SK-N-SH (cell line): ENCODE measurements at regions not wholly inside any gene's neighbourhood (a gene's known extent, or its start where the extent isn't known, plus 50 kb on each side); places are given as distances from the start of the nearest gene placed in this dataset.

ENCODE experiments used
- CTCF ChIA-PET: fragments of 300-600, 350-600 bp; formaldehyde crosslinking; extraction: SDS; loops from one replicate; lab custom pipeline; 2021; lab: Yijun Ruan, JAX
- POLR2A ChIA-PET: fragments of 350-600 bp; sonication (Branson Sonifier 250); formaldehyde crosslinking; extraction: SDS; loops from one replicate; lab custom pipeline; 2020; ENCODE audit warnings: antibody characterized with exemption, inconsistent platforms; lab: Yijun Ruan, JAX
- DNase-seq: peaks from one replicate; pipeline ENCODE4 v3.0.0; 2012
- H2AFZ ChIP-seq: fragments of 200-600 bp; sonication (generic); 2 replicates; pipeline ENCODE4 v1.8.1; 2016; ENCODE audit warnings: antibody characterized with exemption, mild to moderate bottlenecking, low read depth
- H3F3A ChIP-seq: fragments of 200-600 bp; sonication (generic); replicated peaks from 2 replicates; pipeline ENCODE3; 2016; ENCODE audit warnings: antibody characterized with exemption, mild to moderate bottlenecking; ENCODE audit not compliant: insufficient read depth
- H3K27ac ChIP-seq, 2 experiments: fragments of 200-500 bp in 1 of 2; fragments of 200-600 bp in 1 of 2; sonication (Bioruptor generic) in 1 of 2; sonication (generic), shearing (Covaris generic) in 1 of 2; 2 replicates each; pipeline versions ENCODE4 v1.5.1 to v1.6.1; 2014 to 2016; ENCODE audit warnings: low read depth in 2 of 2, inconsistent platforms in 1 of 2, low read length in 1 of 2, mild to moderate bottlenecking in 1 of 2, mixed read lengths in 1 of 2
- H3K27me3 ChIP-seq: fragments of 200-600 bp; sonication (generic), shearing (Covaris generic); 2 replicates; pipeline ENCODE4 v1.6.1; 2016; ENCODE audit warnings: mixed run types; ENCODE audit not compliant: insufficient read depth
- H3K36me3 ChIP-seq, 2 experiments: fragments of 200-500 bp in 1 of 2; fragments of 200-600 bp in 1 of 2; sonication (Bioruptor generic) in 1 of 2; sonication (generic) in 1 of 2; replicated peaks in 1 of 2; 2 replicates each; pipeline versions ENCODE3 to v1.5.1; 2014 to 2016; ENCODE audit warnings: low read length in 1 of 2, mild to moderate bottlenecking in 1 of 2; ENCODE audit not compliant: insufficient read depth in 2 of 2, control insufficient read depth in 1 of 2
- H3K4me1 ChIP-seq, 2 experiments: fragments of 200-500 bp in 1 of 2; fragments of 200-600 bp in 1 of 2; sonication (Bioruptor generic) in 1 of 2; sonication (generic), shearing (Covaris generic) in 1 of 2; 2 replicates each; pipeline versions ENCODE4 v1.5.1 to v1.6.1; 2014 to 2016; ENCODE audit warnings: low read depth in 1 of 2, low read length in 1 of 2, mixed run types in 1 of 2; ENCODE audit not compliant: insufficient read depth in 2 of 2, control insufficient read depth in 1 of 2
- H3K4me2 ChIP-seq: fragments of 200-600 bp; sonication (generic), shearing (Covaris generic); 2 replicates; pipeline ENCODE4 v1.6.1; 2017; ENCODE audit warnings: mixed run types
- H3K4me3 ChIP-seq, 2 experiments: fragments of 200-500 bp in 1 of 2; fragments of 200-600 bp in 1 of 2; sonication (Bioruptor generic) in 1 of 2; sonication (generic), shearing (Covaris generic) in 1 of 2; 2 replicates each; pipeline versions ENCODE4 v1.5.1 to v1.8.1; 2014 to 2016; ENCODE audit warnings: low read depth in 2 of 2, inconsistent platforms in 1 of 2, low read length in 1 of 2, mild to moderate bottlenecking in 1 of 2, mixed read lengths in 1 of 2, moderate library complexity in 1 of 2
- H3K79me2 ChIP-seq: fragments of 200-600 bp; sonication (generic); 2 replicates; pipeline ENCODE4 v1.8.1; 2017; ENCODE audit warnings: mild to moderate bottlenecking; ENCODE audit not compliant: insufficient read depth
- H3K9ac ChIP-seq: fragments of 200-600 bp; sonication (generic); 2 replicates; pipeline ENCODE4 v1.6.1; 2017; ENCODE audit warnings: mixed run types
- H3K9me2 ChIP-seq: fragments of 200-600 bp; sonication (generic); 2 replicates; pipeline ENCODE4 v1.6.1; 2017; ENCODE audit warnings: mixed run types
- H3K9me3 ChIP-seq: fragments of 200-600 bp; sonication (generic); 2 replicates; pipeline ENCODE4 v1.6.1; 2017; ENCODE audit warnings: mixed run types, mild to moderate bottlenecking, moderate library complexity
- H4K20me1 ChIP-seq: fragments of 200-600 bp; sonication (generic); 2 replicates; pipeline ENCODE4 v1.6.1; 2017; ENCODE audit warnings: mild to moderate bottlenecking, mixed run types; ENCODE audit not compliant: insufficient read depth
- ELF1 ChIP-seq: IDR thresholded peaks from 2 replicates; pipeline ENCODE4 v1.4.0; 2012
- FOXM1 ChIP-seq: IDR thresholded peaks from 2 replicates; pipeline ENCODE4 v1.4.0; 2012; ENCODE audit warnings: low read depth, mild to moderate bottlenecking
- JUND ChIP-seq: IDR thresholded peaks from 2 replicates; pipeline ENCODE4 v1.4.0; 2012
- MXI1 ChIP-seq: IDR thresholded peaks from 2 replicates; pipeline ENCODE4 v1.6.1; 2012; ENCODE audit warnings: mild to moderate bottlenecking, low read depth, low read length, improper control_type of control experiment
- NFIC ChIP-seq: IDR thresholded peaks from 2 replicates; pipeline ENCODE4 v1.4.0; 2012; ENCODE audit warnings: borderline replicate concordance
- RCOR1 ChIP-seq: fragments of 150-350 bp; IDR thresholded peaks from 2 replicates; pipeline ENCODE4 v1.6.1; 2017; ENCODE audit warnings: antibody characterized with exemption, low read length
- RFX5 ChIP-seq: IDR thresholded peaks from 2 replicates; pipeline ENCODE4 v1.6.1; 2012; ENCODE audit warnings: mild to moderate bottlenecking, improper control_type of control experiment, low read length
- SMC3 ChIP-seq: IDR thresholded peaks from 2 replicates; pipeline ENCODE4 v1.6.1; 2012; ENCODE audit warnings: low read depth, low read length, improper control_type of control experiment
- TAF1 ChIP-seq: IDR thresholded peaks from 2 replicates; pipeline ENCODE4 v1.6.1; 2012; ENCODE audit warnings: low read depth, mild to moderate bottlenecking, low read length, moderate library complexity, borderline replicate concordance
- TEAD4 ChIP-seq: IDR thresholded peaks from 2 replicates; pipeline ENCODE4 v1.4.0; 2012; ENCODE audit warnings: mild to moderate bottlenecking, borderline replicate concordance; ENCODE audit not compliant: insufficient read depth
- YY1 ChIP-seq: IDR thresholded peaks from 2 replicates; pipeline ENCODE4 v1.4.0; 2012; ENCODE audit warnings: low read depth, mild to moderate bottlenecking
- WGBS: methylation state at CpG from one replicate; pipeline ENCODE4 v1.1.6; 2017; ENCODE audit warnings: low lambda C conversion rate; 5-methylcytosine and 5-hydroxymethylcytosine counted together
- TF ChIP-seq, protein P1 (sequence below): fragments of 150-350 bp; IDR thresholded peaks from 2 replicates; pipeline ENCODE4 v1.6.1; 2017; ENCODE audit warnings: antibody characterized with exemption, low read length, low read depth, borderline replicate concordance
- TF ChIP-seq, protein P2 (sequence below): fragments of 150-350 bp; IDR thresholded peaks from 2 replicates; pipeline ENCODE4 v1.6.1; 2016; ENCODE audit warnings: mild to moderate bottlenecking, low read depth, low read length
- TF ChIP-seq, protein P3 (sequence below): IDR thresholded peaks from 2 replicates; pipeline ENCODE4 v1.6.1; 2012; ENCODE audit warnings: mild to moderate bottlenecking, low read depth, low read length, moderate library complexity

DNA sequence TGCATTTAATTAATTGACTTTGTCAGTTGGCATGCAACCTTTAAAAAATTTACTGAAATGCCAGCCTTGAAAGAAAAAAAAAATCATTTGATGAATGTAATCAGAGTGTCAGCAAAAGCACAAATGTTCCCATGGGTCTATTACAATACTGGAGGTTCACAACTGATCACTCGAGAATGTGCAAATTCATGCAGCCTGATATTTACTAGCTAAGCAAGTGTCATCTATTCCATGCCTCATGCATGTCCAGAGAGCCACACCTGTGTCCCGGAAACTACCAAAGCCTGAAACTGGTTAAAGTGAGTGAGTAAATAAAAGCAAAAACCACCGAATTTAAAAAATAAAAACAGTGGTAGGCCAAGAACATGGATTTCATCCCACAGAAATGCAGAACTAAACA lies 415.3 kb upstream of the ID2 start:
- Histone ChIP-seq H3K9ac (no peak overlapping the region), H3K9me2 (no peaks in the 10 kb centered on the region), H2AFZ (no peak overlapping the region), H4K20me1 (no peaks in the 10 kb centered on the region), H3K79me2 (no peaks in the 10 kb centered on the region), H3K4me2 (no peak overlapping the region), H3K4me3 (no peak overlapping the region), H3F3A (no peaks in the 10 kb centered on the region), H3K27me3 (no peaks in the 10 kb centered on the region), H3K27ac (no peak overlapping the region), H3K36me3 (no peaks in the 10 kb centered on the region), H3K4me1 (peaks cover 0 to 9% of the 10 kb centered on the region in 2 experiments; a peak in 2 of 4 replicates), H3K9me3 (no peaks in the 10 kb centered on the region)
- CTCF ChIA-PET, result interaction anchor here (1.0 to 1.5 kb wide), 3 partner anchors 16 to 426 kb away, joined by 3 to 4 read pairs (median 4); no protein-coding TSS in a partner anchor
- DNase-seq, result no peak
- 65% methylated on average over 3 of the region's 3 CpGs for WGBS
- TF ChIP-seq, protein P1, sequence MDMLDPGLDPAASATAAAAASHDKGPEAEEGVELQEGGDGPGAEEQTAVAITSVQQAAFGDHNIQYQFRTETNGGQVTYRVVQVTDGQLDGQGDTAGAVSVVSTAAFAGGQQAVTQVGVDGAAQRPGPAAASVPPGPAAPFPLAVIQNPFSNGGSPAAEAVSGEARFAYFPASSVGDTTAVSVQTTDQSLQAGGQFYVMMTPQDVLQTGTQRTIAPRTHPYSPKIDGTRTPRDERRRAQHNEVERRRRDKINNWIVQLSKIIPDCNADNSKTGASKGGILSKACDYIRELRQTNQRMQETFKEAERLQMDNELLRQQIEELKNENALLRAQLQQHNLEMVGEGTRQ, result no peak
- TF ChIP-seq JUND (no peak), RCOR1 (no peak), NFIC (no peak), TAF1 (no peak)
- TF ChIP-seq, protein P2, sequence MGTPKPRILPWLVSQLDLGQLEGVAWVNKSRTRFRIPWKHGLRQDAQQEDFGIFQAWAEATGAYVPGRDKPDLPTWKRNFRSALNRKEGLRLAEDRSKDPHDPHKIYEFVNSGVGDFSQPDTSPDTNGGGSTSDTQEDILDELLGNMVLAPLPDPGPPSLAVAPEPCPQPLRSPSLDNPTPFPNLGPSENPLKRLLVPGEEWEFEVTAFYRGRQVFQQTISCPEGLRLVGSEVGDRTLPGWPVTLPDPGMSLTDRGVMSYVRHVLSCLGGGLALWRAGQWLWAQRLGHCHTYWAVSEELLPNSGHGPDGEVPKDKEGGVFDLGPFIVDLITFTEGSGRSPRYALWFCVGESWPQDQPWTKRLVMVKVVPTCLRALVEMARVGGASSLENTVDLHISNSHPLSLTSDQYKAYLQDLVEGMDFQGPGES, result no peak
- POLR2A ChIA-PET, result interaction anchor here (0.6 kb wide), 1 partner anchor 9 kb away, joined by 3 read pairs; no protein-coding TSS in a partner anchor

DNA sequence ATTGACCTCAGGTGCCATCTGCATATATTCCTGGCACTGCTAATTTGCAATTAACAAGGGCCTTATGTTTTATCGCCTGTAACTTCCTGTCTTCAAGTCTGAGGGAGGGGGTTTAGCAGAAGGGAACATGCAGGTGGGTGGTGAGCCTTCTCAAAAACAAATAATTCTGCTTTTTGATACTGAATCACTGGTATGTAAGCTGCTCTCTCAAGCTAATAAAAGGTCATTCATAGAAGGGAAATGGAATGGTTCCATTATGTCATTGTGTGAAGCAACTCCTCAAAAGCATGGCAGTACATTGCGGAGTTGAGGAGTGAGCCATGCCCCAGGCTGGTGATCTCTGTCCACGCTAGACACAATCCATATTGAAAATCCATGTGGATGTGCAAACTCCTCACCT lies 414.8 kb upstream of the ID2 start:
- H3K4me3 ChIP-seq, result no peak overlapping the region
- H3K4me1 ChIP-seq, result peaks cover 0 to 9% of the 10 kb centered on the region in 2 experiments; a peak in 1 of 4 replicates
- no peaks in the 10 kb centered on the region for H3K36me3 ChIP-seq
- TF ChIP-seq, protein P3, sequence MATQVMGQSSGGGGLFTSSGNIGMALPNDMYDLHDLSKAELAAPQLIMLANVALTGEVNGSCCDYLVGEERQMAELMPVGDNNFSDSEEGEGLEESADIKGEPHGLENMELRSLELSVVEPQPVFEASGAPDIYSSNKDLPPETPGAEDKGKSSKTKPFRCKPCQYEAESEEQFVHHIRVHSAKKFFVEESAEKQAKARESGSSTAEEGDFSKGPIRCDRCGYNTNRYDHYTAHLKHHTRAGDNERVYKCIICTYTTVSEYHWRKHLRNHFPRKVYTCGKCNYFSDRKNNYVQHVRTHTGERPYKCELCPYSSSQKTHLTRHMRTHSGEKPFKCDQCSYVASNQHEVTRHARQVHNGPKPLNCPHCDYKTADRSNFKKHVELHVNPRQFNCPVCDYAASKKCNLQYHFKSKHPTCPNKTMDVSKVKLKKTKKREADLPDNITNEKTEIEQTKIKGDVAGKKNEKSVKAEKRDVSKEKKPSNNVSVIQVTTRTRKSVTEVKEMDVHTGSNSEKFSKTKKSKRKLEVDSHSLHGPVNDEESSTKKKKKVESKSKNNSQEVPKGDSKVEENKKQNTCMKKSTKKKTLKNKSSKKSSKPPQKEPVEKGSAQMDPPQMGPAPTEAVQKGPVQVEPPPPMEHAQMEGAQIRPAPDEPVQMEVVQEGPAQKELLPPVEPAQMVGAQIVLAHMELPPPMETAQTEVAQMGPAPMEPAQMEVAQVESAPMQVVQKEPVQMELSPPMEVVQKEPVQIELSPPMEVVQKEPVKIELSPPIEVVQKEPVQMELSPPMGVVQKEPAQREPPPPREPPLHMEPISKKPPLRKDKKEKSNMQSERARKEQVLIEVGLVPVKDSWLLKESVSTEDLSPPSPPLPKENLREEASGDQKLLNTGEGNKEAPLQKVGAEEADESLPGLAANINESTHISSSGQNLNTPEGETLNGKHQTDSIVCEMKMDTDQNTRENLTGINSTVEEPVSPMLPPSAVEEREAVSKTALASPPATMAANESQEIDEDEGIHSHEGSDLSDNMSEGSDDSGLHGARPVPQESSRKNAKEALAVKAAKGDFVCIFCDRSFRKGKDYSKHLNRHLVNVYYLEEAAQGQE, result no peak
- no peak for TF ChIP-seq FOXM1
- TF ChIP-seq YY1, result no peak
- TF ChIP-seq MXI1, result no peak
- no peak for TF ChIP-seq TEAD4
- no peak for TF ChIP-seq SMC3
- TF ChIP-seq ELF1, result no peak
- no peak for TF ChIP-seq RFX5
- H3K79me2 ChIP-seq, result no peaks in the 10 kb centered on the region
- H3K27me3 ChIP-seq, result no peaks in the 10 kb centered on the region
- no peak overlapping the region for H3K27ac ChIP-seq
- H3K9me3 ChIP-seq, result no peaks in the 10 kb centered on the region
- DNase-seq, result no peak
- H3F3A ChIP-seq, result no peaks in the 10 kb centered on the region
- ChIA-PET POLR2A (interaction anchor here (0.6 kb wide), 1 partner anchor 9 kb away, joined by 3 read pairs; no protein-coding TSS in a partner anchor), CTCF (interaction anchor here (1.1 to 1.5 kb wide), 2 partner anchors 15 to 21 kb away, joined by 4 read pairs; no protein-coding TSS in a partner anchor)
- no peak overlapping the region for H3K9ac ChIP-seq
- no peaks in the 10 kb centered on the region for H3K9me2 ChIP-seq
- WGBS, result 64% methylated on average over 3 of the region's 3 CpGs
- no peaks in the 10 kb centered on the region for H4K20me1 ChIP-seq
- no peak overlapping the region for H2AFZ ChIP-seq
- H3K4me2 ChIP-seq, result no peak overlapping the region
